NCI-H146 (cell line): ENCODE measurements at regions not wholly inside any gene's neighbourhood (a gene's known extent, or its start where the extent isn't known, plus 50 kb on each side); places are given as distances from the start of the nearest gene placed in this dataset.

ENCODE experiments used
- DNase-seq: peaks from one replicate; lab custom pipeline; 2025; lab: John Stamatoyannopoulos, UW

DNA sequence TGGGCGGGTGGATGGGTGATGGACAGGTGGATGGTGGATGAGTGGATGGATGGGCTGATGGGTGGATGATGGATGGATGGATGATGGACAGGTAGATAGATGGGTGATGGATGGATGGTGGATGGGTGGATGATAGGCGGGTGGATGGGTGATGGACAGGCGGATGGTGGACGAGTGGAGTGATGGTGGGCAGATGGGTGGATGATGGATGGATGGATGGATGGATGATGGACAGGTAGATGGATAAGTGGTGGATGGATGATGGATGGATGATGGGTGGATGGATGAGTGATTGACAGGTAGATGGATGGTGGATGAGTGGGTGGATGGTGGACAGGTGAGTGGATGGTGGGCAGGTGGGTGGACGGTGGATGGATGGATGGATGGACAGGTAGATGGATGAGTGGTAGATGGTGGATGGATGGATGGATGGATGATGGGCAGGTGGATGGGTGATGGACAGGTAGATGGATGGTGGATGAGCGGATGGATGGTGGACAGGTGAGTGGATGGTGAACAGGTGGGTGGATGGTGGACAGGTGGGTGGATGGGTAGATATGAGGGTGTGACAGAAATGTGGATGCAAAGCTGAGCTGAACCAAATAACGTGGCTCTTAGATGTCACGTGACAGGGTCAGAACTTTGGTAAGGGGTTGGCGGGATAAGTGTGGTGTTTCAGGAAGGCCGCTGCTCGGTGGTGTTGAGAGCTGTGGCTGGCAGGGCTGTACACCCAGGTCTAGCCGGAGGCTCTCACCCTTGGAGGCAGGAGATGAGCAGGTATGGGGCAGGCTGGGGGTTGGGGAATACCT, 234.3 kb upstream of the CIBAR2 start:
- no peak for DNase-seq

- no peak for DNase-seq
Observed at GRCh38 chr16:85347213-85347591, 234.9 kb upstream of the CIBAR2 start.

DNA sequence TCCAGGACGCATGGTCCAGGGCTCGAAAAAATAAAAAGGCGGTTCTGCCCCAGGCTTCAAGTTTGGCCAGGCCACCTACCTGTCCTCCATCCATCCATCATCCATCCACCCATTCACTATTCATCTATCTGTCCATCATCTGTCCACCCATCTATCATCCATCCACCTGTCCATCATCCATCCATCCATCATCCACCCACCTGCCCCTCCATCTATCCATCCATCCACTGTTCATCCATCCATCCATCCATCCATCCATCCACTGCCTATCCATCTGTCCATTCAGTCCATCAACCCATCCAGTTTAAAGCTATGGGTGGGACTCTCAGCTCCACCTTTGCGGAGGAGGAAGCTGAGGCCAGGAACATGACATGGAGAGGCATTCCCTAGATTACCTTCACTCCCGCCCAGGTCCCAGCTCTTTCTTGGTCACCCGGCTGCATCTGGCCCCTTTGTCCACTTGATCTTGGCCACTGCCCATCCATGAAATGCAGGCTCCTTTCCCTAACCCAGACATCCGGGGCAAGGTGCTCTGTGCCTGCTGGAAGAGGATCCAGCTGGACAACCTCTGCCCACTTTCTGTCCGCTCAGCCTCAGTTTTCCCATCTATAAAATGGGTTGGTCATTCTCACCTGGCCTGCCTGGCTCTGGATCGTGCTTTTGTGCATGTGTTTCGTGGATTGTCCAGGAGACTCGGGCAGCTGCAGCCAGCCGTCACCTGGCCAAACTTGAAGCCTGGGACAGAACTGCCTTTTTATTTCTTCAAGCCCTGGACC, 236.0 kb upstream of the CIBAR2 start:
- DNase-seq = no peak

- peak; percentile 37 for DNase-seq
Observed at GRCh38 chr16:85348911-85349334, 236.7 kb upstream of the CIBAR2 start.

- peak; percentile 17 for DNase-seq
Observed at GRCh38 chr16:85349365-85350145, 237.3 kb upstream of the CIBAR2 start.

GRCh38 chr16:85350146-85350728, 238.0 kb upstream of the CIBAR2 start:
- no peak for DNase-seq

DNA sequence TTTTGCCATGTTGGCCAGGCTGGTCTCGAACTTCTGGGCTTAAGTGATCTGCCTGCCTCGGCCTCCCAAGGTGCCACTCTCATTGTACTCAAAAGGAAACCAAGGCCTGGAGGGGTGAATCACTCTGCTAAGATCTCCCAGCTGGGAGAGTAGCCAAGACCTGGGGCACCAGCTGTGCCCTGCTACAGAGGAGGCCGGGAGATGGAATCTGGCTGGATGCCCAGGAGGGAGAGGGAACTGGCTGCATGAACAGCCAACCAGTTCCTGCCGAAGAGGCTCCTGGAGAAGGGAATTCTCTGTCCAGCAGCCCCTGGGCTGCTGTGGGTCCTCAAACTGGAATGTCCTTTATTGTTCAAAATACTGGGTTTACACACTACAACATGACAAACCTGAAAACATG, 238.7 kb upstream of the CIBAR2 start:
- DNase-seq = peak; percentile 58

DNA sequence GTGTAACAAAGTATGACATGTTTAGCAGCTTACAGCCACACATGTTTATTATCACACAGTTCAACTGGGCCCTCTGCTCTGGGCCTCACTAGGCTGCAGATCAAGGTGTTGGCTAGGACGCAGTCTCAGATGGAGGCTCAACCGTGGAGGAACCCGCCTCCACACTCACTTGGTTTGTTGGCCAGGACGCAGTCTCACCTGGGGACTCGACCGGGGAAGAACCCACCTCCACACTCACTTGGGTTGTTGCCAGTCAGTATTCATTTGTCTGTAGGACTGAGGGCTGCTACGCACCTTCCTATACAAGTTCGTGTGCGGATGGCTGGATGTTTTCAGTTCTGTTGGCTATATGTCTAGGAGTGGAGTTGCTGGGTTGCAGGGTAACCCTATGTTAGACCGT, 240.7 kb upstream of the CIBAR2 start:
- no peak for DNase-seq

DNA sequence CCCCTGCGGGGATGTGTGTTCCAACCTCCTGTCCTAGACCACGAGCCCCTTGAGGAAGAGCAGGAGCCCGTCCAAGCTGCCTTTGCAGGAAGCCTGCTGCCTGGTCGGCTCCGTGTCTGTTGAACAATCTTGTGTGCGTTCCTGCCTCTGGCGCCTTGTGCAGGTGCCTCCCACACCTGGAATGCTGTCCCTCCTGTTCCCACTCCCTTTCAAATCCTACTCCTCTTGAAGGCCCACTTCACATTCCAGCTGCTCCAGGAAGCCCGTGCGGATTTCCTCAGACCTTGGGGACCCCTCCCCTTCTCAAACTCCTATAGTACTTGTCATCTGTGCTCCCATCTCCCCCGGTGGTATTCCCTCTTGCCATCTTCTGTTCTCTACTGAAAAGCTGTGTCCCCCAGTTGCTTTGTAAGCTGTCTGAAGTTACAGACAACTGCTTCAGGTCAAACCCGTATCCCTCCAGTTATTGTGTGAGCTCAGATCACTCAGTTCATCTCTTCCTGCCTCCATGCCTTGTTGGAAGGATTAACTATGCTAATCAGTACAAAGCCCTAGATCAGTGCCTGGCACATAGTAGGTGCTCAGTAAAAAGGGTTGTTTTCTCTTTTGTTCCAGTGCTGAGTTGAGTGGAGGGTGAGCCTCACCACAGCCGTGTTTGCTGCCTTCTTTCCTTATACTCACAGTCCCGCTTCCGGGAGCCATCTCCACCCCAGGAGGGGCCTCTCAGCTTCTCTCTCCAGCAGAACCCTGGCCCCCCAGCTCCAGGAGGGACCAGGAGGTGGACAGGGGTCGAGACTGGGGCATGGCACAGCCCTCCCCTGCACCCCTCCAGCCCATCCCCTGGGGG, 241.8 kb upstream of the CIBAR2 start:
- DNase-seq = no peak

- DNase-seq = no peak
Observed at GRCh38 chr16:85354686-85355514, 242.6 kb upstream of the CIBAR2 start.

GRCh38 chr16:85355515-85355837, 243.2 kb upstream of the CIBAR2 start:
- DNase-seq = no peak

- no peak for DNase-seq
Observed at GRCh38 chr16:85356157-85356556, 243.9 kb upstream of the CIBAR2 start.

GRCh38 chr16:85357323-85357722, 245.1 kb upstream of the CIBAR2 start:
- DNase-seq = no peak

GRCh38 chr16:85357924-85358505, 245.7 kb upstream of the CIBAR2 start:
- DNase-seq = no peak

GRCh38 chr16:85358704-85359146, 246.5 kb upstream of the CIBAR2 start:
- no peak for DNase-seq

DNA sequence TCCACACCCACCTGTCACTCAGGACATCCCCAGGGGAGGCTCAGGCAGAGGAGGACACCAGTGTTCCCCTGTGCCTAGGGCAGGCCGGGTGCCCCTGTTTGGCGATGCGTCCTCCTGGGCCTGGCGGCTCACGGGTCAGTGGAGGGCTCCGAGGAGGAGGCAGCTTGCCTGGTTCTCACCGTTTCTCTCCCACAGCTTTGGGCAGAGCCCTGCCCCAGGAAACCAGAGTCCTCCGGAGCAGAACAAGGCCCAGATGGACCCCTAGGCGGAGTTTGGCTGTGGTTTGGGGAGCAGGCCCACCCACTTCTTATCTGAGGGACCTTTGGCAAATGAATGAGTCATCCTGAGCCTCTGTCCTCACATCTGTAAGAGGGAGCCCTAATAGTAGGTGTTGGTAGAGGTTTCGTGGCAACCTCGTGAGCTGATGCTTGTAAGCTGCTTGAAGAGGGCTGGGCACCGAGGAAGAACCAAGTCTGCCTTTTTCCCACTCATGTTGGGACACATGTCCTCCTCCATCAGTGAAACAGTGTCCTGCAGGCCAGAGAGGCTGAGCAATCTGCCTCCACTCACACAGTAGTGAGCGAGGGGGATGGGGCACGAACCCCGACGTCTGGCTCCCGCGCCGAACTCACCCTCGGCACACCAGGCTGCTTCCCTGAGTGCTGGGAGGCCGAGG, 247.0 kb upstream of the CIBAR2 start:
- no peak for DNase-seq

GRCh38 chr16:85360323-85361277, 248.3 kb upstream of the CIBAR2 start:
- DNase-seq = peak; percentile 92

DNA sequence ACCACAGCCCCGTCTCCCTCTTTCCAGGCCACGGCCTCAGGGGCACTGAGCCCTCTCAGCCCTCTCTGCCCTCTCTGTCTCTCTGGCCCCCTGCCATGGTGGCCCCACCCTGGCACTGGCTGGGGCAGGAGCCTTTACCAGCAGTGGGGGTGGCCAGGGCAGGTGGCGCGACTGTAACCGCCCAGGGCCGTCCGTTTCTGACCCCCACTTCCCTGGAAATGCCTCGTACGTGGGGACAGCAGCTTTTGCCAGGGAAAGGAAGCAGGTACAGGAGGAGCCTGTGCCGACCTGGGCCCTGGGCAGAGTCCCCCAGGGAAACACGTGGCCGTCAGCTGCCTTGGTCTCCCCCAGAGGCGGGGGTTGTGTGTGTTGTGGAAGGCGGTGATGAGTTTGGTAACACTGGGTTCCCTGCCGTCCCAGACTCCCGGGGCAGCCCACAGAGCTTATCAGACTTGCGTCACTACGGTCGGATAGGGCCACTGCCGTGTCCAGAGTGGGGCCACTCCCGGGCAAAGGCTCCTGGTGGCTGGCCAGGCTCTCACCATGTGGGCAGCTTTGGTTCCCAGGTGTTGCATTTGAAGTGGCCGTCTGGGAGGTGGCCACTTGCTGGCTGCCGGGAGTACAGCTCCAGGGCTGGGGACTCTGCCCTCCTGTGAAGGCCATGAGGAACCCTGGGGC, 249.3 kb upstream of the CIBAR2 start:
- no peak for DNase-seq
